NCI-H2196 (cell line): ENCODE measurements at regions not wholly inside any gene's neighbourhood (a gene's known extent, or its start where the extent isn't known, plus 50 kb on each side); places are given as distances from the start of the nearest gene placed in this dataset.

Experiments used
- DNase-seq: peaks from one replicate; lab custom pipeline; 2025; ENCODE audit not compliant: unreplicated experiment; lab: John Stamatoyannopoulos, UW

DNA sequence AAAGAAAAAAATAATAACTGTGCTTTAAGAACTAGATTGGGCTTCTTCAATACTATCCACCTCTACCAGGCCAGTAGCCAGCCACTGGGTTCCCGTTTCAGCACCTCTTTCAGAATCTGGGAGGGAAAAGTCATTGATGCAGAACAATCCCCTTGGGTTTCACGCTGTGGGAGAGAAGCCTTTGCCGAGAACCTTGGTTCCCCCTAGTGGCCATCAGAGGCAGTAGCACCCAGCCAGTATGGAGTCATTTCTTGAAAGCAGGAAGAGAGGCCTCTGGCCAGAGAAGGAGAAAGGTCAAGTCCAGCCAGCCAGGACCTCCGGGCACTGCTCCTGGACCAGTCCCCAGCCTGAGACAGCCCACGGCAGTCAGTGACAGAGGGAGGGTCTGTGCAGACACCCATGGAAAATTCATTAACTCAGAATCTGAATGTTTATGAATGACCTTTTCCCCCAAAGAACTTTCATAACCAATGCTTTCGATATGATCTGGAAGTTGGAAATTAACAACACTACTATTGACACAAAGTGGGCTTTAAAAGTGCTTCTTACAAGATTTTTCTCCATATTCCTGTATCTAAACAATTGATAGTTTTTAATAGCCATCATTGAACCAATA lies 51.2 kb upstream of the CDH5 start:
- peak; percentile 63 for DNase-seq

DNA sequence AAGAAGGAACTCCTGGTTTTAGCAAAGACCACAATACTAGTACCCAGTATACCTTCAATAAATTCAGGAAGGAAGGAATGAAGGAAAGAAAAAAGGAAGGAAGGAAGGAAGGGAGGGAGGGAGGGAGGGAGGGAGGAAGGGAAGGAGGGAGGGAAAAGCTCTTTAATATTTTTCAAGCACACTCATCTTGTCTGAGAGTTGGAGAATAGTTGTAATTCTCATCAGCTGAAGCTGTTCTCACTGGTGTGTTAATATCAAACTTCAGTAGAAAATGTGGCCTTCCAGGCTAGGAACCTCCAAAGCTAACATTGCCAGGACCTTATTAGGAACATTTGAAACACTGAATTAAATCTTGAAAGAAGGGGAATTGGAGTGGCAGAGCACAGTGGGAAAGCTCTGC lies 55.2 kb upstream of the CDH5 start:
- no peak for DNase-seq

DNA sequence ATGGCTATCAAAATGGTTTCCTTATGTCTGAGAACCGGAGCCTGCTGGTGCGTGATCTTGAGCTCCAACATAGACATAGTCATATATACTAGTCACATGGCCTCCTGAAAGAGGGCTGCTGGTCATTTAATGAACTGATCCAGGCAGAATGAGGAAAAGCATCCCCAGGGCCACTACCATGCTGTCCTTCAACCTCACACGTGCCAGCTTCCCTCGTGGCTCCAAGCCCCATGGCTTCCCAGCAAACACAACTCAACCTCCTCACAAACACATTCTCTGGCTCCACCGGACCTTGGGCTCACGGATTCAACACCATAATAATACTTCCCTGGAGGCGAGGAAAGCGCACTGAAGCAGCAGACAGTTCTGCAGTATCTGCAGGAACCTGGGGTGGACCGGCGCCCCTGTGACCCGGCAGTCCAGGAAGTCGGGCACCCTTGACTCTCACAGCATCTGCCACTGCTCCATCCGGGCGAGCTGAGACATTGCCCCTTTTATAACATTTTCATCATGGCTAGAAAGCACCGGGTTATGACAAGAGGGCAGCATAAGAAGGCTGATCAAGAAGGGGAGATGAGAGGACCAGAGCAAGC lies 57.2 kb upstream of the CDH5 start:
- DNase-seq = no peak

DNA sequence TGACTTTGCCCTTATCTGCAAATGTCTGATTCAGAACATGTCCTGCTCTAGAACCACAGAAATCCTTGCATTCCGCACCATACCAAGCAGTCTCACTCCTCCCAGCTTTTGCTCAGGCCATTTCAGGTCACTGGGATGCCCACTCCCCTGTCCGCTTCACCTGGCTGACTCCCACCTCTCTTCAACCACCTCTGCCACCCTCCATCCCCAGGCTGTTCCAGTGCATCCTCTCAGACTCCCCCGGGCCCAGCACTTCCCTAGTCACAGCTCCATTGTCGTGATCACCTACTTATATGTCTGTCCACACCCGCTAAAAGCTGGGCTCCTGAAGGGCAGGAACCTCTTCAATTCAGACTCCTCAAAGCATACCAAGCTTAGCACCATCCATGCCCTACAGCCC lies 58.4 kb upstream of the CDH5 start:
- no peak for DNase-seq

DNA sequence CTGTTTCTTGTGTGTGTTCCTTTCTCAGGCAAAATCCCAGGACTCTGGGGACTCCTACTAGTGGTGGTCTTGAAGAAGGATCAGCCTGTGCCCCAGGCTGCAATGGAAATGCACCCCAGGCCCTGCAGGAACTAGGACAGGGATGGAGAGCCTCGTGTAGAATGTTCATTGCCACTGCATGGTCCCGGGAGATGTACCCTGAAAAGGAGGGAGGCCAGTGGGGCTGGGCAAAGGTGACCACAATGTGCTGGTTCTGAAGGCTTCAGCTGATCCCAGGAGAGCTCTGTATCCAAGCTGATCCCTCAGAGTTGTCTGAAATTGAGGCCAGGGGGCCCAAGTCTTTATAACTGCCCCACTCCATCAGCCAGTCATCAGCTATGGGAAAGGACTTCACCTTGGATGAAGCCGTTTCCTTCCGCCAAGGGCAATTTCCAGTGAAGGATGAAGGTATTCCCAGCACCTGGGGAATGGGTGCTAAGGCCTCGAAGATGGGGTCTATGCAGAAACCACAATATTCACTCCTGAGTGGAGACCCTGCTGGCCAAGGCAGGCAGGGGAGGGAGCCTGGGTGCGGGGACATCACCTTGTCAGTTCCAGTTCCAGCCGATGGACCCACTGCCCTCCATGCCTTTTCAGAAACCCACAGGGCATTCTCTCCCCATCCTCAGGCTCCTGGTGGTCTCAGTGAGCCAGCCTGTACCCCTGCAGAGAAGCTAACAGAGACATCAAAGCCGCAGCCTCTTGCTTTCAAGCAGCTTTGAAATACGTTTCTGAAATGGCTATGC lies 59.9 kb upstream of the CDH5 start:
- DNase-seq = no peak

DNA sequence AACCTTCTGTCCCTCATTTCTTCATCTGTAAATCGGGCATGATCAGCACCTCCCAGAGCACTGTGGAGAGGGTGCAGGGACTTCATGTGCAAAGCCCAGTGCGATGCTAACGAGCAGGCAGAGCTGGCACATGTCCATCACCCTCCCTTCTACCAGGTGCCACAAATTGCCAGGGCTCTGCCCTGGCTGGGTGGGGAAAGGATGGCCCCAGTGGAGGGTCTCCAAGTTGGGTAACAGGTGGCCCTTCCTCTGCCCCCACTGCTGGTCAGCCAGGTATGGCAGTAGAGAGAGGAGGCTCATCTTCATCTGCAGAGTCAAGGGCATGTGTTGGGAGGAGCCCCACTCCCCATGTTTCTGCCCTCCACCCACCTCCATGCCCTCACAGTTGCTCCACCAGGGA lies 61.5 kb upstream of the CDH5 start:
- DNase-seq = no peak

DNA sequence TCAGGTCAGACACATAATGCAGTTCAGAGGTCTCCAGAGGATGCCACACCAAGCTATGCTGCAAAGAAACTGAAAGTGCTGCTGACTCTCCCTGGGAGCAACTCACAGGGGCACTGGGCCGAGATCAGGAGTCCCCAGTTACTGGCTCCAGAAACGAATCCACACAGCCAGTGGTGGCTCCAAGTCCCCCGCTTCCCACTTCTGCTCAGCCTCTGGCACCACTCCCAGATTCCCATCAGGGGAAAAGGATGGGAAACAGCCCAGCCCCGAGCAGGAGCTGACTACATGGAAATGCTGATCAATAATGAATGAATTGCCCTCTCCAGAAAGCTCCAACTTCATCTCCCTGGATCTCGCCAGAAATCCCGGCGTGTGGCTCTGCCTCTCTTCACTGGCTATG lies 62.3 kb upstream of the CDH5 start:
- no peak for DNase-seq

DNA sequence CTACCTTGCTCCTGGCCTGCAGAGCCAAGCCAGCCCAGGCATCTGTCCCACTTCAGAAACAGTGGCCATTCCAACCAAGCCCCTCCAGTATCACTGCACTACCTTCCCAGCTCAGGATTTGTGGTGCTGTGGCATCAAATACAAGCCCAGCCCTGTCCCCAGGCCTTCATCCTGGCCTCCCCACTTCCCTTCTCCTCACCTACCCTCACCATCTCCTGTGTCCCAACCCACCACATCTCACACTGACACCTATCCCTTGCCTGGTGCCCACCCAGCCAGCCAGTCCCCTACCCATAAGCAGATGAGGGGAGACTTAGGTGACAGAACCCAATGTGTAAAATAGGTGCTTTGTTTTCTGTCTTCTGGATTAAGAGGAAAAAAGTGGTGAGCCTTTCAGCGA lies 66.0 kb upstream of the CDH5 start:
- DNase-seq = no peak

DNA sequence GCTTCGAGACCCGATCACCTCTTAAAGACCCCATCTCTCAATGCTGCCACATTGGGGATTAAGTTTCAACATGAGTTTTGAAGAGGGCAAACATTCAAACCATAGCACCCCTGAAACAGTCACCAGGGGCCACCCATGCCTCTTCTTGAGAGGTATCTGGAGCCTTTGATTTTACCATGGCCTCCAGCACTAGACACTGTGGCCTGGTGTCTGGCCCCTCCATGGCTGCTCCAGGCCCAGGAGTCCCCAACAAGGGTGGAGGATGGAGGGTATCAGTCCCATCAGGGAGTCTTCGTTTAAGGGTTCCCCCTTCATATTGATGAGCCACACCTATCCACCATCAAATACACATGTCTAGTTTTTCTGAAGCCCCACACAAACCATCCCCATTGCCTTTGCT lies 66.5 kb upstream of the CDH5 start:
- no peak for DNase-seq

DNA sequence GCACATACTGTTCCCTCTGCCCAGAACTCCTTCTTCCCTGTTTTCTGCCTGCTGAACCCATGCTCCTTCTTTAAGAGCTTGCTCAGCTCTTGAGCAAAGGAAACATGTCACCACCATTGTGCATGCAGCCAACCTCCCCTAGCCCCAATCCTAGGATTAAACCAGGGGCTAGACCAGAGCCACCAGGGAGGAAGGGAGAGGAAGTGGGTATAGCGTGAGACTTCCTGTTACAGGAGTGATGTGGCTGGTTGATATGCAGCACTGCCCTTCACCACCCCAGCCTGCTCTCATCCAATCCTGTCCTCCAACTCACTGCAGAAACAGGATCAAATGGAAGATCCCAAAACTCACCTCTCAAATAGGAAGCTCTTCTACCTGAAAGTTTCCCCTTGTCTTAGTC lies 67.1 kb upstream of the CDH5 start:
- no peak for DNase-seq

DNA sequence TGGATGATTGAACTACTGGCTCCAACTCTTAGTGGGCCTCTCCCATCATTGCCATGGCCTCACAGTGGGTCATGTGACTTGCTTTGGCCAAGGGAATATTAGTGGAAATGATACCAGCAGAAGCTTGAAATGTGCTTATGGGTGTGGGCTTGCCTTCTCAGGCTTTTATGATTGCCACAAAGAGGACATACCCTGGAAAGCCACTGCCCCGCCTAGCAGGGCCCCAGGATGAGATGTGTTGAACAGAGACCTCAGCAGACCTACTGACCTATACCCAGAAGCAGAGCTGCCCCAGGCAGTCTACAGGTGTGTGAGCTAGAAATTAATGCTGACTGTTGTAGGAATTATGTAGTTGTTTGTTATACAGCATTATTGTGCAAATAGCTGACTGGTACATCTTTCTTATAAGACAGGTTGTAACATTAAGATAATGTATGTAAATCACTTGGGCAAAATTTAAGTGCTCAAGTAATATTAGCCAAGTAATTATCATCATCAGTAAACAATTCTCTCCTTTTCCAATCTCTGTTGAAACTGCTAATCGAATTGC lies 67.8 kb upstream of the CDH5 start:
- DNase-seq = no peak

DNA sequence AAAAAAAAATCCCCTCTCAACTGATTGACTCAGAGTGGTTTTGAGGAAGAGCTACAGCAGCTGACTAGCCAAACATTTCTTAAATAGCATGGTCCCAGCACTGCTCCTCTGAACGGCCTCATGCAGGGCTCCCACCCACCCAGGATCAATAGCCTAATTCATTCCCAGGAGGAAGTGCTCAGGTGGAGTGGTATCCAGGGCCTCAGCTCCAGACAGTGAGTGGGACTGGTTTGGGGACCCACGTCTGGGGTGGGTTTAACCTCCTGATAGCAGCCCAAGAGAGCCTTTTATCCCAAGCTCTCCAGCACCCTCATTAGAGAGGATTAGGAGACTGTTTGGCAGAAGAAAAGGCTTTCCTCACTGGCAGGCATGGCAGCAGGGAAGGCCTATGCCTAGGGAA lies 68.5 kb upstream of the CDH5 start:
- DNase-seq = no peak

DNA sequence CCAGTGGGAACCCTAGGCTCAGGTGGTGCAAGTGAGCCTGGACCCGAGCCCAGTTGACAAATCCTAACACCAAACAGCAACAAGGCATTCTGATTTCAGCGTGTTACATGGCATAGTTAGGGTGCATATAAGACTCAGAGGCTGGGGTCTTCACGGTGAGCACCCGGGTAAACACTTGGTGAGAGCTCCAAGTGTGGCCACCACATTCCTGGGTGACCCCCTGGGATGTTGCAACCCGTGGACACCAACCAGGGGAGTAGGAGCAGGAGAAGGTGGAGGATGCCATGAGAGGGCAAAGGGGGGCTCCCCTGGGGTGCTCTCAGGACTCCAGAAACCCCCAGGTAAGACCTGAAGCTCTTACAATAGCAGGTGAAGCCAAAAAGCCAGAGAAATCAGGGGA lies 69.9 kb upstream of the CDH5 start:
- DNase-seq = no peak

DNA sequence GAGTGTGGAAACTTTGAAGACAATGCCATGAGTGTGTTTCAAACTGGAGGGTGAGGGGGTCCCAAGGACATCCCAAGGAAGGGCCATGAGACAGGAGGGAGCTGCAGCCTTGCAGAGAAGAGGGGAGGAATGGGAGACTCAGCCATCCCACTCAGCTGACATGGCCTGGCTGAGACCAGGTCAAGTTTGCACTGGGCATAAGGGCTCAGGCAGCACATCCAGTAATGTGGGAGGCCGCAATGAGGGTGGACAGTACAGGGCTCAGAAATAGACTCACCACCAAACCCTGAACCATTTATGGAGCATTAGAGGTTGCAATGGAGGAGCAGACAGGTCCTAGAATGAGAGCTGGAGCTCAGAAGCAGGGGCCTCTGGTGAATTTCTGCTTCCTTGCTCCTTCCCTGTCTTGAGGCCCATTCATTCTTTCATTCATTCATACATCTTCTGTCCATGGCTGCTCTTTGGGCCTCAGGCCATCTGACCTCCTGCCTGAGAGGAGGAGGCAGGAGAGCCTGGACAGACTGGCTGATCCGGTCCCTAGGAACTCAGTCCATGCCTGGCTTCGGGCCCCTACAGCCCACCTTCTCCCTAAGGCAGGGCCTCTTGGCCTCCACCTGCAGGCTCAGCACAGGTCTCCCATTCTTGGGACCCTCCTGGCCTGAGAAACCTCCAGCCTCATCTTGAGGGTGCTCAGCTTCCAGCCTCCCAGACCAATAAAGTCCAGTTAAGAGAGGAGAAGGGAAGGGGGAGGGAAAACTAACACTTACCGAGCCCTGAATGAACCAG lies 70.5 kb upstream of the CDH5 start:
- DNase-seq = no peak

DNA sequence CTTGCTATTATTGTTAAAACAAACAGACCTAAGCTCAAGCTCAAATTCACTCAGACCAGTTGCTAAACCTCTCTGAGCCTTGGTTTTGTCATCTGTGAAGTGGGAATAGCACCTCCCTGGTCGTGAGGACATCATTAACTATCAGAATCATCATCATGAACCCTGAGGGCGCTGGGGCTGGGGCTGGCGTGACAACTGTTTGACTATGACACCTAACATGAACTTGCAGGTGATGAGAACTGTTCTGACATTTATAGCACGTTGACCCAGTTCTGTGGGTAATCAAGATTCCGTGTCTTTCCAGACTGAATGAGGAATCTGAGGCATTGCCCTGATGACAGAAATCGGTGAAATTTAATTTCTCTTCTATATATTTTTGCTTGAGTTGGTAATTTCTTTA lies 71.3 kb upstream of the CDH5 start:
- DNase-seq = no peak

DNA sequence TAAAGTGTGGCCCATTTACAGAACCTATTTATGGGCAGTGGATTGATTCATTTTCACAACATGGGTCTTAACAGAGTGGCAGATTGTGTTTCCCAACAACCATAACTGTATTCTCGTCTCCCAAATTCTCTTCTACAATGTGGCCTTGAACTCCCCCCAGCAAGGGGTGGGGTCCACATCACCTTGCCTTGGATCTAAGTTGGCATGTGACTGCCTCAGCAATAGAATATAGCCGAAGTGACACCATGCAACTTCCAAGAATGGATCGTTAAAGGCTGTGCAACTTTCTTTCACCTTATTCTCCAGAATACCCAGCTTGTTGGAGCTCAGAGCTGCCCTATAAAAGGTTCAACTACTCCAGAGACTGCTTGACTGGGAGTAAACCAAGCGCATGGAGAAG lies 72.0 kb upstream of the CDH5 start:
- no peak for DNase-seq

DNA sequence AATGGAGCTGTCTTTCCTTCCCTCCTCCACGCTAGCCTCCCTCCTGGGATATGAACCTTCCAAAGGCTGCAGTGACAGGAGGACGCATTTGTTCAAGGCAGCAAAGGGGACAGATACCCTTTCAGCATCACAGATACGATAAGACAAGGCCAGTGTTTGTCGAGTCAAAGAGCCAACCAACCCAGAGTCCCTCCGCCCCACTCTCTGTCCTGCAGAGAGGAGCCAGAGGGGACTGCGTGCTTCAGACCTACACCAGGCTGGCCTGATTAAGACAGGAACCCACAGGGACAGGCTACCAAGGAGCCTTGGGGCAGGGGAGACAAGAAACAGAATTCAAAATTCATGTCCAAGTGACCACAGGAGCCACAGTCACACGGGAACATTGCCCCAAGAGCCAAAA lies 72.6 kb upstream of the CDH5 start:
- no peak for DNase-seq

DNA sequence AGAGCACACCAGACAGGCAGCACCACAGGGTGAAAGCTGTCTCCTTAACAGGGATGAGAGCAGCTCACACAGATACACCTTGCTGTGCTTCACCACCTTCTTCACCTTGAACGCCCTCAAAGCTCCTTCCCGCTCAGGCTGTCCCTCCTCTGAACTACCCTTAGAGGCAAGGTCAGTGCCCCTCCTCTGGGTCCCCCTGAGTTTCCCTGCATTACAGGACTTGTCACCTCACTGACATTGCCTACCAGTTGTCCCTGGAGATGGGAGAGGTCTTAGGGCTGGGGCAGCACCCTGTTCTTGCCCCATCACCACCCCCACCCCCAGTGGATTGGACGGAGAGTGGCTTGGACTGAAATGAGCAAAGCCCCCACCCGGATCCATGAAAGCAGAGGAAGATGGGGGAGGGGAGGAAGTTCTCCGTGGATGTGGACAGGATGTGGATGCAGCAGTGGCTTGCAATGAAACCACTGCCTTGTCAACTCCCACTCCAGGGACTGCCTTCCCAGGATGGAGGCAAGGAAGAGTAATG lies 73.2 kb upstream of the CDH5 start:
- DNase-seq = no peak

DNA sequence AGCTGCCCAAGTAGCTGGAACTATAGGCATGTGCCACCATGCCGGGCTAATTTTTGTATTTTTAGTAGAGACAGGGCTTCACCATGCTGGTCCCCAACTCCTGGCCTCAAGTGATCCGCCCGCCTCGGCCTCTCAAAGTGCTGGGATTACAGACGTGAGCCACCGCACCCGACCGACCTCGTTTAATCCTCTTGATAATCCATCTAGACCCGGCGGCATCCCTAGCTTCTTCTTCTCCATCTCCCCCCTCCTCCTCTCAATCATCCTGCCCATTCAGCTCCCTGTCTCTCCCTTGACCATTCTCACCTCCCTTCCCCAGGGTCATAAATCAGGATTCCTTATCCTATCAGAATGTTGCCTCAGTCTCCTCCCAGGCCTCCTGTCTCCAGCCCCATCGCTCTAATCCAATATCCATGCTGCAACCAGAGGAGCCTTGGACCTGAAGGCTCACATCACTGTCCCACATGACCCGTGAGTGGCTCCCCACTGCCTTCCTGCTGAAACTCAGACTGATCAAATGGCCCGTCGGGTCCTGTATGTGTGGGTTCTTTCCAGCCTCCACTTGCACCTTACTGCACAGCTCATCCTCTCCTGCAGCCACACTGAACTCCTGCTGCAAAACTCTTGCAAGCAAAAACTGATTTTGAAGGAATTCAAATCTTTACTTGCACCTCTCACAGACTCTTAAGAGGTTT lies 74.1 kb upstream of the CDH5 start:
- no peak for DNase-seq

DNA sequence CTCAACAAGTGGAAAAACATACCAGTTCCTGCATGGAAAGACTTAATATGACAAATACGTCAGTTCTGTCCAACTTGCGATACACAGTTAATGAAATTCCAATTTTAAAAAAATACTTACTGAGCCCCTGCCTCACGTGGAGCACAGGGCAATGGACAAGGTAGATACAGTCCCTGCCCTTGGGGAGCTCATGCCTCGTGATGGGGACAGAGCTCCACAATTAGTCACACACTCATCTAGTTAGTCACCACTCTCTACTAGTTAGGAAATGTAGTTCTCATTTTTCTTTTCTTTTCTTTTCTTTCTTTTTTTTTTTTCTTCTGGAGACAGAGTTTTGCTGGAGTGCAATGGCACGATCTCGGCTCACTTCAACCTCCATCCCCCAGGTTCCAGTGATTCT lies 74.7 kb upstream of the CDH5 start:
- DNase-seq = no peak

DNA sequence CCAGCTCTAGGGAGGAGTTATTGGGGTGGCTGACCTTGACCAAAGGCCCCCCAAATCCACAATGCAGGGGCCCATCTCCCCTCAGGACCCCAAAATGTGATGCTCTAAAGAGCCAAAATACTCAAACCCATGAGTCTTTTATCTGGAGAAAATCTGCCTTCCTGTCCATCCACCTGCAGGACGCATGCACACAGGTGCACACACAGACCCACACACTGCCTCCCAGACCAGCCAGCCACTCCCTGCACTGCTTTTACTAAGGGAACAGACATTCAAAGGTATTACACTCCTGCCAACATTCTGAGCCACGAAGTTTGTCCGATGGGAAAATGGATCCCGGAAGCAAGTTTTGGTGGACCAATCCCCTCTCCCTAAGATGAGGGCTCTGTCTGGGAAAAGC lies 76.1 kb upstream of the CDH5 start:
- no peak for DNase-seq
